ENCODE measurements at regions not wholly inside any gene's neighbourhood (a gene's known extent, or its start where the extent isn't known, plus 50 kb on each side); places are given as distances from the start of the nearest gene placed in this dataset.

- Mint-ChIP-seq H3K36me3 (ENCODE audit: low read depth) (no peaks in the 10 kb centered on the region), H3K9me3 (no peaks in the 10 kb centered on the region), H3K4me3 (no peak overlapping the region), H3K27ac (no peak overlapping the region), H3K27me3 (ENCODE audit: low read depth) (peaks cover 7% of the 10 kb centered on the region), H3K4me1 (ENCODE audit: low read depth) (peaks cover 9% of the 10 kb centered on the region)
- no peak for DNase-seq
- CTCF ChIA-PET: no interaction called here
- intact Hi-C loops (cut with micrococcal nuclease): no loop called here
These were observed 161.5 kb upstream of the TPM1 start for GRCh38 chr15:62881056-62881455.

GRCh38 chr15:62883938-62884479 lies 158.5 kb upstream of the TPM1 start:
- no peak for DNase-seq
- Mint-ChIP-seq H3K4me1 (ENCODE audit: low read depth) (peaks cover 9% of the 10 kb centered on the region), H3K9me3 (no peaks in the 10 kb centered on the region), H3K36me3 (ENCODE audit: low read depth) (no peaks in the 10 kb centered on the region), H3K4me3 (no peak overlapping the region), H3K27me3 (ENCODE audit: low read depth) (peaks cover 14% of the 10 kb centered on the region), H3K27ac (no peak overlapping the region)
- CTCF ChIA-PET: interaction anchor here (0.8 kb wide), 1 partner anchor 210 kb away, joined by 4 read pairs; no protein-coding TSS in a partner anchor
- intact Hi-C loops (cut with micrococcal nuclease): no loop called here

GRCh38 chr15:62886431-62887071 lies 156.0 kb upstream of the TPM1 start:
- no peaks in the 10 kb centered on the region for H3K9me3 Mint-ChIP-seq
- H3K4me3 Mint-ChIP-seq: no peak overlapping the region
- DNase-seq: no peak
- H3K36me3 Mint-ChIP-seq (ENCODE audit: low read depth): no peaks in the 10 kb centered on the region
- peaks cover 10% of the 10 kb centered on the region for H3K27me3 Mint-ChIP-seq (ENCODE audit: low read depth)
- no peaks in the 10 kb centered on the region for H3K4me1 Mint-ChIP-seq (ENCODE audit: low read depth)
- CTCF ChIA-PET: no interaction called here
- intact Hi-C loops (cut with micrococcal nuclease): no loop called here
- H3K27ac Mint-ChIP-seq: no peak overlapping the region

GRCh38 chr15:62887113-62887570 lies 155.4 kb upstream of the TPM1 start:
- Mint-ChIP-seq H3K27me3 (ENCODE audit: low read depth) (peaks cover 10% of the 10 kb centered on the region), H3K27ac (no peak overlapping the region), H3K36me3 (ENCODE audit: low read depth) (no peaks in the 10 kb centered on the region), H3K4me1 (ENCODE audit: low read depth) (no peaks in the 10 kb centered on the region), H3K4me3 (no peak overlapping the region), H3K9me3 (no peaks in the 10 kb centered on the region)
- no peak for DNase-seq
- intact Hi-C loops (cut with micrococcal nuclease): no loop called here
- CTCF ChIA-PET: no interaction called here

- Mint-ChIP-seq H3K27me3 (ENCODE audit: low read depth) (peaks cover 7% of the 10 kb centered on the region), H3K27ac (no peak overlapping the region), H3K36me3 (ENCODE audit: low read depth) (no peaks in the 10 kb centered on the region), H3K9me3 (no peaks in the 10 kb centered on the region), H3K4me1 (ENCODE audit: low read depth) (no peaks in the 10 kb centered on the region), H3K4me3 (no peak overlapping the region)
- intact Hi-C loops (cut with micrococcal nuclease): no loop called here
- no peak for DNase-seq
- CTCF ChIA-PET: interaction anchor here (0.6 kb wide), 1 partner anchor 253 kb away, joined by 3 read pairs; no protein-coding TSS in a partner anchor
These were observed 153.9 kb upstream of the TPM1 start for GRCh38 chr15:62888623-62889022.

- Mint-ChIP-seq H3K4me3 (no peak overlapping the region), H3K4me1 (ENCODE audit: low read depth) (no peaks in the 10 kb centered on the region), H3K9me3 (no peaks in the 10 kb centered on the region), H3K36me3 (ENCODE audit: low read depth) (no peaks in the 10 kb centered on the region), H3K27ac (no peak overlapping the region), H3K27me3 (ENCODE audit: low read depth) (peaks cover 7% of the 10 kb centered on the region)
- CTCF ChIA-PET: no interaction called here
- intact Hi-C loops (cut with micrococcal nuclease): no loop called here
- no peak for DNase-seq
These were observed 153.3 kb upstream of the TPM1 start for GRCh38 chr15:62889141-62889661.

- Mint-ChIP-seq H3K27ac (no peak overlapping the region), H3K4me1 (ENCODE audit: low read depth) (no peaks in the 10 kb centered on the region), H3K36me3 (ENCODE audit: low read depth) (no peaks in the 10 kb centered on the region), H3K4me3 (no peak overlapping the region), H3K27me3 (ENCODE audit: low read depth) (peaks cover 7% of the 10 kb centered on the region), H3K9me3 (no peaks in the 10 kb centered on the region)
- intact Hi-C loops (cut with micrococcal nuclease): no loop called here
- no peak for DNase-seq
- CTCF ChIA-PET: no interaction called here
These were observed 152.6 kb upstream of the TPM1 start for GRCh38 chr15:62889734-62890505.

GRCh38 chr15:62894322-62895085 lies 148.0 kb upstream of the TPM1 start:
- intact Hi-C loops (cut with micrococcal nuclease): no loop called here
- CTCF ChIA-PET: no interaction called here
- Mint-ChIP-seq H3K36me3 (ENCODE audit: low read depth) (no peaks in the 10 kb centered on the region), H3K27me3 (ENCODE audit: low read depth) (no peaks in the 10 kb centered on the region), H3K9me3 (no peaks in the 10 kb centered on the region), H3K27ac (no peak overlapping the region), H3K4me3 (no peak overlapping the region), H3K4me1 (ENCODE audit: low read depth) (no peaks in the 10 kb centered on the region)
- no peak for DNase-seq

GRCh38 chr15:62895139-62895866 lies 147.2 kb upstream of the TPM1 start:
- Mint-ChIP-seq H3K9me3 (no peaks in the 10 kb centered on the region), H3K4me1 (ENCODE audit: low read depth) (no peaks in the 10 kb centered on the region), H3K4me3 (no peak overlapping the region), H3K27ac (no peak overlapping the region), H3K36me3 (ENCODE audit: low read depth) (no peaks in the 10 kb centered on the region), H3K27me3 (ENCODE audit: low read depth) (no peaks in the 10 kb centered on the region)
- intact Hi-C loops (cut with micrococcal nuclease): no loop called here
- DNase-seq: no peak
- CTCF ChIA-PET: interaction anchor here (0.6 kb wide), 1 partner anchor 729 kb away, joined by 3 read pairs; no protein-coding TSS in a partner anchor

- intact Hi-C loops (cut with micrococcal nuclease): no loop called here
- CTCF ChIA-PET: no interaction called here
- Mint-ChIP-seq H3K9me3 (no peaks in the 10 kb centered on the region), H3K36me3 (ENCODE audit: low read depth) (no peaks in the 10 kb centered on the region), H3K27me3 (ENCODE audit: low read depth) (no peaks in the 10 kb centered on the region), H3K4me3 (no peak overlapping the region), H3K4me1 (ENCODE audit: low read depth) (no peaks in the 10 kb centered on the region), H3K27ac (no peak overlapping the region)
- no peak for DNase-seq
These were observed 146.6 kb upstream of the TPM1 start for GRCh38 chr15:62895905-62896316.

GRCh38 chr15:62896380-62896866 lies 146.1 kb upstream of the TPM1 start:
- DNase-seq: no peak
- Mint-ChIP-seq H3K9me3 (no peaks in the 10 kb centered on the region), H3K27me3 (ENCODE audit: low read depth) (no peaks in the 10 kb centered on the region), H3K36me3 (ENCODE audit: low read depth) (no peaks in the 10 kb centered on the region), H3K4me1 (ENCODE audit: low read depth) (no peaks in the 10 kb centered on the region), H3K4me3 (no peak overlapping the region), H3K27ac (no peak overlapping the region)
- CTCF ChIA-PET: no interaction called here
- intact Hi-C loops (cut with micrococcal nuclease): no loop called here

Data from activated naive CD4-positive, alpha-beta T cell treated with anti-CD3 and anti-CD28 coated beads for 36 hours (primary cell).